ENCODE measurements at regions not wholly inside any gene's neighbourhood (a gene's known extent, or its start where the extent isn't known, plus 50 kb on each side); places are given as distances from the start of the nearest gene placed in this dataset.
A peak's percentile ranks its signal among the peaks of the same experiment; 100 is the strongest.

- no peak for DNase-seq (ENCODE audit: low spot score)
These were observed 98.4 kb downstream of the ZFP36L2 start for GRCh38 chr2:43127941-43128558.

DNA sequence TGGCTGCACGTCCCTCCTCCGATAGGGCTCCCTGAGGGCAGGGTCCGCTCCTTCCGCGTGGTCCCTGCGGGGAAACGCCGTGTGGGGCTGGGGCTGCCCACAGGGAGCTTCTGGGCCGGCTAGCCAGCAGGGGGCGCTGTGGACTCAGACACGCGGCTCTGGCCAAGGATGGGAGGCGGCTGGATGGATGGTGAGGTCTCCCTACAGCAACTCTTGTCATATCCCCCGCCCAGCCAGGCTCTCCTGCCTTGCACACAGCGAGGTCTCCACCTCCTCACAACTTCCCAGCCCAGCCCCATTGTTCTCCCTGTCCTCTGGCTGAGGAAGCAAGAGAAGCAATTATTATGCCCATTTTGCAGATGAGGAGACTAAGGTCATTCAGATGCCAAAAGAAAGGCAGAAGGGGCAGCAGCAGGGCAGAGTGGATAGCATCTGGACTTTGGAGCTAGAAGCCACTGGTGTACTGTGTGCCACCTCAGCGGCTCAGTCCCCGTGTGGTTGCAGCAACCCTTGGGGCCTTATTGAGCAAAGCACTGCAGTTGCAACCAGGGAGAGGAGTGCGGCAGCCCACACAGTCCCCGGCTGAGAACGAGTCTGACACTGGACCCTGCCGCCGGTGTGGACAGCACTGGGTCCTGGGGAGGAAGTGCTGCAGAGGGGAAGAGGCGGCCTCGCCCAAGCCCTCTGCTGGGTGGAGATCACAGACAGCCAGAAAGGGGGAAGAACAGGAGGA lies 99.0 kb downstream of the ZFP36L2 start:
- no peak for DNase-seq (ENCODE audit: low spot score)

DNA sequence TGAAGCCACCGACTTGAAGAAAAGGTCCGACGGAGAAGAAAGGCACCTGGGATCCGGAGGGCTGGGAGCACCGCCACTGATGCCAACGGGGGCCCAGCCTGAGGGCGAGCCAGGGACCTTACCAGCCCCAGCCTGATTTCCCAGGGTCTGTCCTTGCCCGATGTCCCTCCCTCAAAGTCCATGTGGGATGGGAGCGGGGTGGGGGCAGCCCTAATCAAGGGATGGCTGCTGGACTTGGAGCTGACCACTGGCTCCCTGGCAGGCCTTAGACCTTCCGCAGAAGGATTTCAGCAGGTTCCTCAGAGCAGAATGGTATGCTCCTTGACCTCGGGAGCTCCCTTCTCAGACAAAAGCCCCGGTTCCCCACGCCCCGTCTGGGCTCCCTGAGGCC lies 99.6 kb downstream of the ZFP36L2 start:
- DNase-seq (ENCODE audit: low spot score): no peak

DNA sequence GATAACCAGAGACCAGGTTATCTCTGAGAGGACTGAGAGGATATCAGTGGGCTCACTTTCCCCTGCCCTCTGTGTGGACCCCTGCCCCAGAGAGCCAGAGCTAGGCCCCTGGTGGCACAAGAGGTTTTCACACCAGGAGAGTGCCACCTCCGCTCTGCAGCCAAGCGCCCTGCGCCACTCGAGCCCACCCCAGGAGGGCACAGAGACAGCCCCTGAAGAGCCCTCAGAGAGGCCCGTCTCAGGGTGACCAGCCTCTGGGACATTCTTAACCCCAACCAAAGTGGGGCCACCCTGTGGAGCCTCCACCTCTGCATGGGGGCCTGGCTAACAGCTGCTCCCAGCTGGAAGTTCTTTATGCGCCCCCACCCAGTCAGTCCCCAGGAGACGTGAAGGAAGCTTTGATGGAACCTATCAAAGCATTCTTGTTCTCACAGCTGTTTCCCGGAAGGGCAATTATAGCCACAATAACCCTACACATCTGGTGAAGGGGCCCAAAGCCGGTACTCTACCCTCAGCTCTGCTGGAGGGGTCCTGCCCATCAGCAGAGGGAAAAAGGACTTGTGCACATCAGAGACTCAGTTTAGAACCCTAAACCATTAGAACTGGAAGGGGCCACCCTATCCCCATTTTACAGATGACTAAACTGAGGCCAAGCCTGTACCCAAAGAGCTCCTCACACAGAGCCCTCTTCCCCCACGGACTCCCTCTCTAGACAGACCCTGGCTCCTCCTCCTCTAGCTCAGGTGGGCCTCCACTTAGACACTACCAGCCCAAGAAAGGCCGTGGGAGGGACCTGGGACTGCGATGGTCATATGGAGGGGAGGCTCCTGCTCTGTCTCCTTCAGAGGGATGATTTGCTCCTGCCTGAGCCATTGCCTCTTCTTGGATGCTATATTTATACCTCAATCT lies 101.1 kb downstream of the ZFP36L2 start:
- DNase-seq (ENCODE audit: low spot score): no peak

GRCh38 chr2:43124687-43125057 lies 101.7 kb downstream of the ZFP36L2 start:
- no peak for DNase-seq (ENCODE audit: low spot score)

GRCh38 chr2:43123981-43124686 lies 102.3 kb downstream of the ZFP36L2 start:
- no peak for DNase-seq (ENCODE audit: low spot score)

DNA sequence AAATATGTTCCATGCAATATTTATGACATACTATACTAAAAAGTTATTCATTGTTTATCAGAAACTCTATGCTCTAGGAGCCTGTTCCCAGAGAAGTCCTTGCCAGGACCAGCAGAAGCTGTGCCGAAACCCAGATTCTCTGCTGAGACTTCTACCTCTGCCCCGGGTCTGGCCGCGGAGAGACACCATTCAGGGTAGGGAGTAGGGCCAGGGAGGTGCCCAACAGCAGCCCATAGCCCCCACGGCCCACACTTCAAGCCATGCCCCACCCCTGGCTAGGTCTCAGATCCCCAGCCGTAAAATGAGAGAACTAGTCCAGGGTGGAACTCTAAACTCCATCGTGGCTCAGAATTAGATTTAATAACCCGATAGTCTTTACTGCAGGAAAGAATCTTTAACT lies 102.9 kb downstream of the ZFP36L2 start:
- DNase-seq (ENCODE audit: low spot score): no peak

DNA sequence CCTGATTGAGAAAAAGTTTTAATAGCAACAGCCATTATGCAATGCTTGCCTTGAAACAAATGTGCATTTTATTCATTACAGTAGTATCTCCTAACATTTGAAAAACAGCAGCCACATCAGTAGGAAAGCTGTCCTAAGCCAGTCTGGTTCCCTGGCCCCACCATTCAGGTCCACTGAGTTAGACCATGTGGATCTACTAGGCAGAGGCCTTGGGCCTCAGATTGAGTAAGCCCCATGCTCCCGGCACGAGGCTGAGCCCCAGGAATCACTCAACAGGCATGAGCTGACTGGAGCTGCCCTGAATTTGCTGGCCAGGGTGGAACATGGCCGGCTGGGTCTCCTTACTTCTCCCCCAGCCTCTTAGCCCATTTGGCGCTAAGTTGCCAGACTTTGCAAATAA lies 103.4 kb downstream of the ZFP36L2 start:
- DNase-seq (ENCODE audit: low spot score): no peak

DNA sequence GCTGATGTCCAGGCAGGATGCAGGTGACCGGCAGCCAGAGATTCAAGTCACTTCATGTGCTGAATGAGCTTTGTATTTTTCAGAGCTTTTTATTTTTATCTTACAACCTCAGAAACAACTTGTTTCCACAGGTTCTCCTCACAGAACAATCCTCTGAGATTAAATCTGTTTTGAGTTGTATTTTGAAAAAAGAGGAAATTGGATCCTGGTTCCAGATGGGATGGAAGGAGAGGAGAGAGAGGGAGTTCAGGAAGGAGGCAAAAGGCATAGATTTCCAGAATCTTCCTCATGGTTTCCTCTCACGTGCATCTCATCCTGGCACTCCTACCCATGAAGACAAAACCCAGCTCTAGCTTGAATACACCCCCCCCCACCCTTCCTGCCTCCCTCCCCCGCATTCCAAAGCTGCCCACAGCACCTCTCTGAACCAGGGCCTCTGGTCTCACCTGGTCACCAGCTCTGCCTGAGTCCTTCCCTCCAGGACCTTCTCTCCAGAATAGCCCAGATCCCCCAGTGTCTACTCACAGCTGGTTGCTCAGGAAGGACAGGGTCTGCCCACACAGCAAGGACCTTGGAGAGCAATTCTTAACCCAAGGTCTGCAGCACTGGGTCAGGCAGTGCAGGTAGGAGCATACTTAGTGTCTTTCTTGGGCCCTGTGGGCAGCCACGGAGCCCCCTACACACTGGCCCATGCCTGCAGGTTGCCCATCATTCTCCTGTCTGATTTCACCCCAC lies 104.7 kb downstream of the ZFP36L2 start:
- no peak for DNase-seq (ENCODE audit: low spot score)

- DNase-seq (ENCODE audit: low spot score): no peak
These were observed 107.1 kb downstream of the ZFP36L2 start for GRCh38 chr2:43119303-43119702.

- no peak for DNase-seq (ENCODE audit: low spot score)
These were observed 108.8 kb downstream of the ZFP36L2 start for GRCh38 chr2:43117521-43118143.

GRCh38 chr2:43116988-43117387 lies 109.4 kb downstream of the ZFP36L2 start:
- DNase-seq (ENCODE audit: low spot score): no peak

GRCh38 chr2:43115881-43116280 lies 110.5 kb downstream of the ZFP36L2 start:
- DNase-seq (ENCODE audit: low spot score): no peak

- DNase-seq (ENCODE audit: low spot score): no peak
These were observed 112.2 kb downstream of the ZFP36L2 start for GRCh38 chr2:43114210-43114609.

DNA sequence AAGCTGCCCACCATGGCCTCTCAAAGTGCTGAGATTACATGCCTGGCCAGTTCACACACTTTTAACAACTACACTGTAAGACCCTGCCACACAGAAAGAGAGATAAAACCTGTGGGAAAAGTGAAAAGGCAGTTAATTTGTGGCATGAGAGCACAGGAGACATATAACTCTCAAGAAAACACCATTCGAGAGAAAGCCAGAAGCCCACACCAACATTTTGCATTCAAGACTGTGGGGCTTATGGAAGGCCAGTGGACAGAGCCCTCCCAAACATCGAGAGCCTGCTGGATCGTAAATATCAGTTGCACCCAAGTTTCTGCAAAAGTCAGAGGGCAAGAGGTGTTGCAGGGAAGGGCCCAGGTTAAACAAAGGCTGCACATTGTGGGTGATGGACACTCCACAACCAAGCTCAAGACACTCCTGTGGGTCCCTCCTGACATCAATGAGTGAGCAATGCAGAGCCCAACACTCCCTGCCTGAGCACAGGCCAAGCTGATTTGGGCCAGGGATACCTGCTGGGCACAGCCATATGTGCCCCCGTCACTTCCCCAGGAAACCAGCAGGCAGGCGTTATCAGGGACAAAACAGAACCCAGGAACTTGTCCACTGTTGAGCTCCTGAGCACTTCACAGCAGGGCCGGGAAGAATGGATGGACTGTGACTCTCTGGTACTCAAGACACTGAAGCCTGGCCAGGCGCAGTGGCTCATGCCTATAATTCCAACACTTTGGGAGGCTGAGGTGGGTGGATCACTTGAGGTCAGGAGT lies 114.4 kb downstream of the ZFP36L2 start:
- DNase-seq (ENCODE audit: low spot score): no peak

GRCh38 chr2:43110442-43110871 lies 115.9 kb downstream of the ZFP36L2 start:
- no peak for DNase-seq (ENCODE audit: low spot score)

- DNase-seq (ENCODE audit: low spot score): no peak
These were observed 117.1 kb downstream of the ZFP36L2 start for GRCh38 chr2:43109261-43109743.

DNA sequence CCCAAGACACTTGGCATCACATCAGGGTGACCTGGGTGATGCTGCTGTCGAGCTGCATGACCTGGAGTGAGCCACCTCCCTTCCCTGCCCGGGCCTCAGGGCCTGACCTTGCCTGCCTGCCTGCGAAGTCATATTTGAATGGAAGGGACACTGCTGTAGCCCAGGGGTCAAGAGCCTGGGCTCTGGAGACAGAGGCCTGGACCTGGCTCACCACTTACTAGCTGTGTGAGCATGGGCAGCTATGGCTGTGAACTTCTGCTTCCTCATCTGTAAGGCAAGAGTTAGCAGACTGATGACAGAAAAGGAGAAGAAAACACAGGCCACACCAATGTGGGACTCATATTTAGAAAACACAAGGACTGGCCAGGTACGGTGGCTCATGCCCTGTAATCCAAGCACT lies 118.7 kb downstream of the ZFP36L2 start:
- no peak for DNase-seq (ENCODE audit: low spot score)

GRCh38 chr2:43106559-43107527 lies 119.6 kb downstream of the ZFP36L2 start:
- DNase-seq (ENCODE audit: low spot score): peak; percentile 78
